ENCODE measurements at regions not wholly inside any gene's neighbourhood (a gene's known extent, or its start where the extent isn't known, plus 50 kb on each side); places are given as distances from the start of the nearest gene placed in this dataset.

DNA sequence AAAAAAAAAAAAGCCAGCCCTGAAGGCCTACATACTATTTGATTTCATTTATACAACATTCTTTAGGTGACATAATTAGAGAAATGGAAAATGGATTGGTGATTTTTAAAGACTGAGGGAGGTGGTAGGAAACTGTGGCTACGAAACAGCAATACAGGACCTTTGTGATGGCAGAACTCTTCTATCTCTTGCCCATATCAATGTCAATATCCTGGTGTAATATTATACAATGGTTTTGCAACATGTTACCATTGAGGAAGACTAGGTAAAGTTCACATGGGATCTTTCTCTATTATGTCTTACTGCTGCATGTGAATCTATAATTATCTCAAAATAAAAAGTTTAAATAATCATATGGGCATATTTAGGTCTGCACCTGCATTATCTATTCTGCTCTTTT lies 371.2 kb downstream of the ETS1 start (continued):
- TF ChIP-seq ZNF331 (CRISPR knock-in tag; IDR thresholded peaks at IDR 0.05; ENCODE audit: low read depth) (no peak), EZH2 (IDR thresholded peaks at IDR 0.05; ENCODE audit: low read depth, unreplicated experiment) (no peak), STAT1 (IDR thresholded peaks at IDR 0.05; ENCODE audit: unreplicated experiment) (no peak), ZNF114 (CRISPR knock-in tag; IDR thresholded peaks at IDR 0.05) (no peak), EZH2phosphoT487 (IDR thresholded peaks at IDR 0.05; ENCODE audit: unreplicated experiment) (no peak), JUNB (IDR thresholded peaks at IDR 0.05; ENCODE audit: unreplicated experiment) (no peak), NANOG (IDR thresholded peaks at IDR 0.05; ENCODE audit: borderline replicate concordance) (no peak), CTCF (conservative IDR thresholded peaks at IDR 0.05; ENCODE audit: low read depth in 2 of 2) (no peak), CREB1 (CRISPR knock-in tag; IDR thresholded peaks at IDR 0.05; ENCODE audit: low read depth) (no peak), ETS1 (IDR thresholded peaks at IDR 0.05) (no peak)

- Mint-ChIP-seq H3K27me3 (ENCODE audit: insufficient read depth, low read depth, poor library complexity) (peaks cover 3% of the 10 kb centered on the region), H3K4me3 (no peak overlapping the region), H3K4me1 (no peaks in the 10 kb centered on the region; the same call in 2 of the 3 replicates), H3K9me3 (peaks cover 28% of the 10 kb centered on the region), H3K27ac (no peak overlapping the region), H3K36me3 (ENCODE audit: low read depth) (peaks cover 22% of the 10 kb centered on the region; the same call in 2 of the 3 replicates)
- Histone ChIP-seq H3K27ac (ENCODE audit: low read depth) (no peak overlapping the region), H3F3A (replicated peaks; ENCODE audit: low read depth) (no peaks in the 10 kb centered on the region), H3K9me2 (ENCODE audit: insufficient read depth) (peaks cover 6% of the 10 kb centered on the region; the same call in 1 of the 2 replicates), H2AFZ (no peak overlapping the region), H3K4me3 (no peak overlapping the region), H3K4me1 (ENCODE audit: insufficient read depth) (no peaks in the 10 kb centered on the region), H3K4me2 (no peak overlapping the region), H4K20me1 (replicated peaks; ENCODE audit: insufficient read depth) (no peaks in the 10 kb centered on the region), H3K36me3 (ENCODE audit: insufficient read depth) (no peaks in the 10 kb centered on the region), H3K27me3 (ENCODE audit: insufficient read depth) (no peaks in the 10 kb centered on the region), H3K79me2 (replicated peaks; ENCODE audit: insufficient read depth) (no peaks in the 10 kb centered on the region)
- DNase-seq (ENCODE audit: low spot score) (no peak), ATAC-seq (no peak)
- no peak for TF ChIP-seq ZNF331 (CRISPR knock-in tag; IDR thresholded peaks at IDR 0.05; ENCODE audit: low read depth)
- TF ChIP-seq CTCF (conservative IDR thresholded peaks at IDR 0.05; ENCODE audit: low read depth in 2 of 2): no peak
- TF ChIP-seq POLR2AphosphoS5 (IDR thresholded peaks at IDR 0.05; ENCODE audit: low read depth): no peak
- TF ChIP-seq ETS1 (IDR thresholded peaks at IDR 0.05): no peak
Measured at GRCh38 chr11:128215238-128215882, 372.0 kb downstream of the ETS1 start.

Measured in GM23338 (cell line).